ENCODE measurements at regions not wholly inside any gene's neighbourhood (a gene's known extent, or its start where the extent isn't known, plus 50 kb on each side); places are given as distances from the start of the nearest gene placed in this dataset.

DNA sequence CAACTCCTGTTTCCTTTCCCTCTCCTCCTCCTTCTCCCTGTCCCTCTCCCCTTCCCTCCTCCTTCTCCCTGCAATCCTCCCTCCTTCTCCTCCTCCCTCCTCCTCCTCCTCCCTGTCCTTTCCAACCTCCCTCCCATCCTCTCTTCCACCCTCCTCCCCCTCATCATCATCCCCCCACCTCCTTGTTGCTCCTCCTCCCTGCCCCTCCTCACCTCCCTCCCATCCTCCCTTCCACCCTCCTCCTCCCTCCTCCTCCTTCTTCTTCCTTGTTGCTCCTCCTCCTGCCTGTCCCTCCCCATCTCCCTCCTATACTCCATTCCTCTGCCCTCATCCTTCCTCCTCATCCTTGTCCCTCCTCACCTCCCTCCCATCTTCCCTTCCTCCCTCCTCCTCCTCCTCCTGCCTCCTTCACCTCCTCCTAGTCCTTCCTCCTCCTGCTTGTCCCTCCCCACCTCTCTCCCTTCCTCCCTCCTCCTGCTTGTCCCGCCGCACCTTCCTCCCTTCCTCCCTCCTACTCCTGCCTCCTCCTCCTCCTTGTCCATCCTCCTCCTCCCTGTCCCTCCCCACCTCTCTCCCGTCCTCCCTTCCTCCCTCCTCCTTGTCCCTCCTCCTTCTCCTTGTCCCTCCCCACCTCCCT lies 222.5 kb downstream of the IRF8 start:
- no peak for DNase-seq

DNA sequence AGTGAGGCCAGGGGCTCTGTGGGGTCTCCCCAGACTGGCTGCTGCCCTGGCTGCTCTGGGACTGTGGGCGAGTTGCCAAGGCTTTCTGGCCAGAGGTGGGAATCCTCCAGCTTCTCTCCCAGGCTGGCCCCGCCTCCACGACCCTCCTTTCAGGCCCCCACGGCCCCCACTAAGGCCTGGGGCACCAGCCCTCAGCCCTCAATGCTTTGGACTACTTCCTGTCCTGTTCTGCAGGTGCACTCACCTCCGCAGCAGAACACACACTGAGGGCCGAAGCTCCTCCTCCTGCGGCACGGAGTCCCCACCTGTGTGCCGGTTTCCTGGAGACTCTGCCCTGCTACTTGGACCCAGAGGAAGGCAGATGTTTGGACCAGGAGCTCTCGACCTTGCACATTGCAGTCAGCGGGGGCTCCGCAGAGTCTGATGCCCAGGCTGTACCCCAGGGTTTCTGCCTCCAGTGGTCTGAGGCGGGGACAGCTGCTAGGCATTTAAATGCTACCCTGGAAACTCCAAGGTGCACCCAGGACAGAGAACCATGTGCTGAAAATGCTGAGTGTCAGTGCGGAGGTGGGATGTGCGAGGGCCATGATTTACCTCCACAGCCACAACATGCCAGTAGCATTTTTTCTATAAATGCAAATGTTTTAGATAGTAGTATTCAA lies 223.8 kb downstream of the IRF8 start:
- DNase-seq = no peak

DNA sequence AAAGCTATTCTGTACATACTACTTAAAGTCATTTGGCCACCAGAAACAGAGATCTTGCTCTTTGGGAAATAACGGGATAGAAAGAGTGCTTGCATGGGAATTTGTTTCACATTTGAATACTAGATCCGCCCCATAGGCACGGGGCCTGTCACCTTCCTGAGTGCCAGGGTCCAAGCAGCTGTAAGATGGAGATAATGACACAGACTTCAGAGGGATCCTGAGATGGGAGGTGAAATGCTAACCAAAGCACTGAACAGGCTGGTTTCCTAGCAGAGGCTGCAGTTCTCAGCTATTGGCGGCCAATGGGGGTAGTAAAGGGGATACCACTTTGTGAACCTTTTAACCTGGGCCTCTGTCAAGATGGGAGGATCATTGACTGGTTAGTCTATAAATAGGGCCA lies 225.4 kb downstream of the IRF8 start:
- no peak for DNase-seq

DNA sequence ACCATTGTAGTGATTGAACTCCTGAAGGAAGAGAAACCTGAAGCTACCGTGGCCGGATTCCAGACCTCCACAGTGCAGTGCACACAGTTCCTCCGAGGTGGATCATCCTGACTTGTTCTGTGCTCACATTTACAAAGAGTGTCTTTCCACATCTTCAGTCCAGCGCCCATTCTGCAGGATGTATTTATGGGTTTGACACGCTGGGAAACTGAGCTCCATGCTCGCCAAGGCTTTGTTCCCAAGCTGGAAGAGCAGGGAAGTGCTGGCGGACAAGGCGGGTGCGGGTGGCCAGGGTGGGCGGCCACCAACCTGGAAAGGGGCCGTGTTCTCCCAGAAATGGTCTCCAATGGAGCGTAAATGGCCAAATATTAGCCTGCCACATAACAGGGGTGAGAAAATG lies 227.9 kb downstream of the IRF8 start:
- no peak for DNase-seq

DNA sequence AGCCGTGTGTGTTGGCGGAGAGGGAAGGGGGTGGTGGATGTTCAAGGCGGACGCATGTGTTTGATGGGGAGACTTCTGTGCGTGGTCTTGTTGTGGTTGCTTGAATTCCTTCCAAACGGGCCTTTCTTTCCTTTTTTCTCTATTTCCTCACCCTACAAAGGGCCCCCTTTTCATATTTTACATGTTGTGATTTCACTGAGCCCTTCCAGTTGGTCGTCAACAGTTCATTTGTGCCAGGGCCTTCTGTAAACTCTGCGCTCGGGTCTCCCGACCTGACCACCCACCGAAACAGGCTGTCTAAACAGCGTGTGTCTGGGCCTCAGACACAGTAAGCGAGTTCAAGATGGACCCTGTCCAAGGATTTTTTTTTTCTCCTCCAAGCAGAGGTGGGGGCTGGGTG lies 228.4 kb downstream of the IRF8 start:
- DNase-seq = no peak

DNA sequence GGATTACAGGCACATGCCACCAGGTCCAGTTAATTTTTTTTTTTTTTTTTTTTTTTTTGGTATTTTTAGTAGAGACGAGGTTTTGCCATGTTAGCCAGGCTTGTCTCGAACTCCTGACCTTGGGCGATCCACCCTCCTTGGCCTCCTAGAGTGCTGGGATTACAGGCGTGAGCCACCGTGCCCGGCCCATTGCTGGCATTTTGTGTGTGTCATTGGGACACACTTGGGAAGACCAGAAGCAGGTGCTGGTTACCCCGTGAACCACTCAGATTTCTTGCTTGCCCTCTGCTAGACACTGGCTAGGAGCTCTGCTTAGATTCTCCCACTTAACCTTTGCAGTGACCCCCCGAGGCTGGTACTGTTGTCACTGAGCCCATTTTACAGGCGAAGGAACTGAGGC lies 229.3 kb downstream of the IRF8 start:
- no peak for DNase-seq

DNA sequence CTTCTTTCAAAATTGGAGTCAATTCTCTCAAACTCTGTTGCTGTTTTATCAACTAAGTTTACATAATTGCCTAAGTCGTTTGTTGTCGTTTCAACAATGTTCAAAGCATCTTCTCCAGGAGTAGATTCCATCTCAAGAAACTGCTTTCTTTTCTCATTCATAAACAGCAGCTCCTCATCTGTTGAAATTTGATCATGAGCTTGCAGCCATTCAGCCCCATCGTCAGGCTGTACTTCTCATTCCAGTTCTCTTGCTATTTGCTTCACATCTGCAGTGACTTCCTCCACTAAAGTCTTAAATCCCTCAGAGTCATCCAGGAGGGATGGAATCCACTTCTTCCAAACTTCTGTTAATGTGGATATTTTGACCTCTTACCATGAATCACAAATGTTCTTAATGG lies 230.6 kb downstream of the IRF8 start:
- no peak for DNase-seq

DNA sequence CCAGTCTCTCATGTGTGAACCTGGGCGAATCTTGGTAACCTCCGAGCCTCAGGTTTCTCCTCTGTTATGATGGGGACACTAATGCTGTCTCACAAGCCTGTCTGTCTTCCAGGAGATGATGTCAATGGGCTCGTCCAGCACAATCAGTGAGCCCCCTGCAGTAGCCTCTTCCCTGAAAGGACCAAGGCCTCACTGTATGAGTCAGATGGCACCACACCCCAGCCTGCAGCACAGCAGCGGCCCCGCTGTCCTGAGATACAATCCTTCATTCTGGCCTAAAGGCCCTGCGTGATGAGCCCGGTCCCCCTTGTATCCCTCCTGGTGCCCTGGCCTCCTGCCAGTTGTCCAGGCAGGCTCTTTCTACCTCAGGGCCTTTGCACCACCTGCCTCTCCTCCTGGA lies 234.4 kb downstream of the IRF8 start:
- DNase-seq = no peak

DNA sequence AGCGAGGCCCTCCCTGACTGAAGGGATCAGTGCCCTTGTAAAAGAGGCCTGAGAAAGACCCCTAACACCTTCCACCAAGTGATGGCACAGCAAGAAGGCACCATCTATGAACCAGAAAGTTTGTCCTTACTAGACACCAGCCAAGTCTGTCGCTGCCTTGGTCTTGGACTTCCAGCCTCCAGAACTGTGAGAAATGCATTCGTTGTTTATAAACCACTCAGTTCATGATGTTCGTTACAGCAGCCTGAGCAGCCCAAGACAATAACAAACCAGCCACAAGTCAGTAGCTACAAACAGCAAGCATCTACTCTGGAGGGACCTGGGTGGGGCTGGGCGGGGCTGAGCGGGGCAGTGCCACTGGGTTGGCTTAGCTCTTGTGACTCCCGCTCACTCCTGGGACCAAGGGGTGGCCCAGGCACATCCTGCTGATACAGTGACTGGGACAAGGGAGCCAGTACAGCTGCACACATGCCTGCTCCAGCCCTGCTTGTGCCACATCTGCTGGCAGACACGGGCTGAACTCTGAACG lies 234.9 kb downstream of the IRF8 start:
- DNase-seq = no peak

DNA sequence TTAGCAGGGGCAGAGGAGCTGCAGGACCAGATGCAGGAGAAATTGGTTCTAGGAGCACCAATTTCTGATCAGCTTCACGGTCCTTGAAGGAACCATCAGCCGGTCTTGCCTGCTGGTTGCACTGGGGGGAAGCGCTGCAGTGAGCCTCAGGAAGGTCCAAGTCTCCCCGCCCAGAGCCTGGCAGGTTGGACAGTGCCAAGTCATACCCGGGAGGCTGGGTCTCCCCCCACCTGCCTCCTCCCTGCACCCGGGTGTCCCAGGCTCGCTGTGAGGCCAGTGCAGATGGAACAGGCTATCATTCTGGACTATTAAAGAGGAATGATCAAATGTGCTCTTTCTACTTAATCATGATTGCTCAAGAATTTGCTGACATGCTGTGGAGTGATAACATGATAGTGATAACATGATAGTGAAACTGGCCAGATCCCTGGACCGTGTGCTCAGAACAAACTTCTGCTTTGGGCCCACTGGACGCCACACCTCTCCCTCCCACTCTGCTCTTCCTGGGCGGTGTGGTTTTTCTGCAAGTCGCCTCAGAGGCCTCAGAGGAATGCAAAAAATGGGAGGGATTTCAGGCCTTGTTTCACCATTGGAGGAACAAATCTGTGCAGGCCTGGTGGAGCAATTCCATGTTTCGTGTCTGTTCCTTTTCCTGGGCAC lies 236.0 kb downstream of the IRF8 start:
- DNase-seq = no peak

DNA sequence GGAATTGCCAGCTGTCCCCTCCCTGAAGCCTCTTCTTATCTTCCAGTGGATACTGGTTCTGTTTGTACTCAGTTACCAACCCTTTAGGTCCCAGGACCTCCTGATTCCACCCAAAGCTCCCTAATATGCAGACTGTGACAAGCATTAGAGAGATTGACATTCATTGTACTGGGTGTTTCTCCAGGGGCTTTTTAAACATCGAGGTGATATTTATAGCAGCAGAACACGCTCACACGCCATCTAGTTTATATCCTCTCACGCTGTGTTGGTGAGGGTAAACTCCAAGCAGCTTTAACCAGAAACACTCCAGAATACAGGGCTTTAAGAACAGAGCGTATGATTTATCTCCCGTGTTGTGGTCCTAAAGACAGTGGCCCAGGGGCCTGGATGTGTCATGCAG lies 238.4 kb downstream of the IRF8 start:
- DNase-seq = no peak

DNA sequence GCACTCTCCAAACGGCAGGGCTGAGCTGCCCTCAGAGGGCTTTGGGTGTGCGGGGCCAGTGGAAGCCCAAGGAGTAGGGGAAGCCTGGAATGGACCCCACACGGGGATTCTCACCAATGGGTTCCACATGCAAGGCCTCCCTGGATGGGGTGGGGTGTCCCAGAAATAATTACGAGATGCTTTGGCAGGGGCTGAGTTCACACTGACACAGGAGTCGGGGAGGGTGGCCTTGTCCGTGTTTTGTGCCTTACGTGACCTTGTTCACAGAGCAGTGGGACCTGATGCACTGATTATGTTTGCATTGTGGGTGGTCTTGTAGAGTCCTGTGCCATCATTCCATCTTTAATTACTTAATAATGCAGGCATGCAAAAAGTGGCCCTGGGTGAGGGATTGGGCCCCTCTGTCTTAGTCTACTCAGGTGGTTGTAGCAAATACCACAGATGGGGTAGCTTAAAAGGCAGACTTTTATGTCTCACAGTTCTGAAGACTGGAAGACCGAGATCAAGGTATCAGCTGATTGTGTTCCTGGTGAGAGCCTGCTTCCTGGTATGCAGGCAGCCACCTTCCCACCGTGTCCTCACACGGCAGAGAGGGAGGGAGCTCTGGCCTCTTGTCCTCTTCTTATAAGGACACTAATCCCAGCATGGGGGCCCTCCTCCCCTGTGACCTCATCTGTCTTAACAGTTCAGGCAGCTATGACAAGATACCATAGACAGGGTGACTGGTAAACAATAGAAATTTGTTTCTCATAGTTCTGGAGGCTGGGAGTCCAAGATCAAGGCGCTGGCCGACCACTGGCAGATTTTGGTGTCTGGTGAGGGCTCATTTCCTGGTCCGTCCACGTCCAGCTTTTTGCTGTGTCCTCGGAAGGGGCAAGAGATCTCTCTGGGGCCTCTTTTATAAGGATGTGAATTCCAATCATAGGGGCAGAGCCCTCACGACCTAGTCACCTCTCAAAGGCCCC lies 239.4 kb downstream of the IRF8 start:
- DNase-seq = no peak

DNA sequence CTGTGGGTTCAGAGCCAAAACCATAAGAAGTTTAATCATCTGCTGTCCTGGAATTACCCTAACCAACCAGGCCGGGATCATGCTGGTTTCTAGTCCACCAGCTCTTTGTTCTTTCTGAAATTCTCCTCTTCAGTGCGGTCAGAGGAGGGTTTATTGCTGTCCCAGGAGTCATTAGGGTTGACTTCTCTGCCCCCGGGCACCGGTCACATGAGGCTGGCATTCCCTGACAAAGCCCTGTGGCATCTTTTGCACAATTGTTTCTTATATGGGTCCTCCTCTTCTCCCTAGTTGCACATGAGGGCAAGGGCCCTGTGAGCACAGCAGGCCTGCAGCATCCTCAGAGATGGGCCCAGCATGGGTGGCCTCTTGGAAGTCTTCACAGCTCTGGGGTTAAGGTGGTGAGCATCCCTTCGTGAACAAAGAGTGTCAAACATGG lies 243.9 kb downstream of the IRF8 start:
- DNase-seq = no peak

DNA sequence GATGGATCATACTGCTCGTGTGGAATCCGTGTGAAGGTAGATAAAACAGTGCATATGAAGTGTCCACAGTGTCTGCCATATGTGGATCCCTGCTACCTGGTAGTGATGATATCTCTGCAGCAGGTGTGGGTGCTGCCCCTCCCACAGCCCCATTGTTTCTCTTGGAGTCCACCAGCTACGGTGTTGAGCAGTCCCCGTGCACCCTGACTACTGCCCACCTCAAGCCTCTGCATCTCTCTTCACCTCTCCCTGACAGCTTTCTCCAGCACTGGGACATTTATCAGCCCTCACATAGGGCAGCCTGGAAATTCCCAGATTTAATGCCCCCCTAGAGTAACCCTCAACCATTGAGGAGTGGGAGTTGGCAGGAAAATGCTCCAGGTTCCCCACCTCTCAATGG lies 244.7 kb downstream of the IRF8 start:
- DNase-seq = no peak

DNA sequence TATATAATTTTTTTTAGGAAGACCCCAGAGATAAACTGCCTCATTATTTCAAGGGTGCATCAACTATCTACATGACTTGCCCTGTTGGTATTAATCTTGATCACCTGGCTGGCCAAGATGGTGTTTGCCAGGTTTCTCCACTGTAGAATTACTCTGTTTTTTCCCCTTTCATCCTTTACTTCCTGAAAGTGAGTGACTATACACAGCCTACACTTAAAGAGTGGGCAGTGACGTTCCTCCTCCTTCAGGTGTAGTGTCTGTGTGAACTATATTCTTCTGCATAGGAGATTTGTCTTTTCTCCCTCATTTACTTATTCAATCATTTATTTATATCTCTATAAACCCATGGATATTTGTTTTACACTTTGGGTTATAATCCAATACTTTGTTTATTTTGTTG lies 246.7 kb downstream of the IRF8 start:
- DNase-seq = no peak

DNA sequence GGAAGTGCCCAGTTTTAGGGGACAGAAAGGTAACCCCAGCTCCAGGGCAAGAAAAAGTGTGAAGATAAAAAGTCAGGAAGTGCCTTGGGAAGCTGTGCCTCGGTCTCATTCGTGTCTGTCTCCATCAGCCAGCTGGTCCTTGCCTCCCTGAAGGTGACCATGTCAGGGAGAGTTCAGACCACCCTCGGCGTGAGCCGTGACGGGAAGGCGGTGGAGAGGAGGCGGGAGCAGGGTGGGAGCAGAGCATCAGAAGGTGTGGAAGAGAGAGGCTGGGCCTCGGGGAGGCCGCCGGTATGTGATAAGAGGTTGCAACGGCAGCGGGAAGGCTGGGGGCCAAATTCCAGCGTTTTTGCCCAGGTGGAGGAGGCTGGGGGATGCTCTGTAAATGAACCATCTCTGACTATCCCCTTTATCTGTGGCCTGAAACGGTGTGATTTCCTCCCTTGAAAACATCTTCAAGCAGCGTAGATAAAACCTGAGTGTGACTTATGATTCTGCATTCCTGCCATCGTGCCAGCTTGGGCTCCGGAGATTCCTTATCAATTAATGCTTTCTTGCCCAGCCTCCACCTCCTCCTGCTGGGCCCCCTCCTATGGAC lies 251.8 kb downstream of the IRF8 start:
- DNase-seq = no peak

DNA sequence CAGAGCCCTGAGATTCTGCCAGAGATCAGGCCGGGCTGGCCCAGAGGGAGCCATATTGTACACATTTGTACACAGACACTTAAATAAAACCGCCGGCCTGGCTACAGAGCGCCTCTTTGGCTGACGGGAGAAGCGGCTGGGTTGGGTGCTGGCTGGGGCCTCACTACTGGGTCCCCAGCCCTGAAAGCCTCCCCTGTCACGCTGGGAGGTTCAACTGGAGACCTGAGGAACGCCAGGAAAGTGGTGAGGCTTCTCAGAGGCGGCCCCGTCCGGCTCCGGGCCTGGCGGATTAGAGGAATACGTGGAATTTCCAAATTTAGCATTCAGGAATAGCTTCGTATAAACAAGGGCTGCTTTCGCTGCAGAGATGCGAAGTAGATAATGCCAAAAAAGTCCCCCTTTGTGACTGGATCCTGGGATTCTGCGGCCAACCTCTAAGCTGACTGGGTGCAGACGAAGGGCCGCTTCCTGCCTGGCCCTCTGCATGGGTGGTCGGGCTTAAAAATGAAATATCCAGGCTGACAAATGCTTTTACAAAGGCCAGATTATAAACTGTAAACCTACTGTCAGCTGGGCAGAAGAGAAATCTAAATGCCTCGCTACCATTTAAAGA lies 252.4 kb downstream of the IRF8 start:
- DNase-seq = no peak

DNA sequence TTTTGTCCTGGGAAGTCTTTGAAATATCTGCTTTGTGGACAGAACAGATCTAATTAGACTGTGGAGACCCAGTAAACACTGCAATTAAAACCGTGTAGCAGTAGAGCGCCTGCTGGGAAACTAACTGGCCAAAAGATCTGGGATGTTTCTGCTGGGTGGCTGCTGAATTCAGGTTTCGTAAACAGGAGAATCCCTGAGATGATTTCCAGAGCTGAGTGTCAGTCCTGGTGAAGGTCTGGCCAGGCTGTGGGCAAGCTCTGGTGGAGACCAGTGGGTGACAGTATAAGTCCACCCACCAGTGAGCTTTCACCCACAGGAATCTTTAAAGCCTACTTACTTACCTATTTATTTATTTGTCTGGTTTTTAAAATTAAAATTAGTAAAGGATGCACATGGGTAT lies 257.2 kb downstream of the IRF8 start:
- DNase-seq = no peak

DNA sequence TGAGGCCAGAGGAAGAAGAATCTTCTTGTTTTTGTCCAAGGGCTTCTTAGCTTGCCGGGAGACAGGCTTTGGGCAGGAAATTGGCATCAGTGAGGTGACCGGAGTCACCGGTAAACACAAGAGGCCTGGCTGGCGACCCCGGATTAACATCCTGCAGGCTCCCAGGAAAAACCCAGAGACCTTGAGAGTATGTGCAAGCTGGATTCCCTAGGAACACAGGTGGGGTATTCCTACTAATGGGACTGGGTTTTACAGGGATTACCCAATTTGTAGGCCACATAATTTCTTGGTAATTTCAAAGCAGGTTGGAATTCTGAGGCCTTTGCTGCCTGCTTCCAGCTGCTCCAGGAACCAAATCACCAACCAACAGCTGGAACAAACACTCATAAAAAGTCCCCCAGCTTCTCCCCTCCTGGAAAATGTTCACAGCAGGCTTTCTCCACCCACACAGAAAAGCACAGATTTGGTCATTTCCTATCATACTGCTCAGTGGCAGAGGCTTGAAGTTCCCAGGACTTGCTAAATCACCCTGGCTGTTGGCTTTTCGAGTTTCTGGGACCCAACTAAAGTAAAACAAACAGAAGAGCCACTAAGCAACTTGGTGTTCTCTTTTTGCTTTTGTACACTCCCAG lies 258.8 kb downstream of the IRF8 start:
- DNase-seq = no peak

DNA sequence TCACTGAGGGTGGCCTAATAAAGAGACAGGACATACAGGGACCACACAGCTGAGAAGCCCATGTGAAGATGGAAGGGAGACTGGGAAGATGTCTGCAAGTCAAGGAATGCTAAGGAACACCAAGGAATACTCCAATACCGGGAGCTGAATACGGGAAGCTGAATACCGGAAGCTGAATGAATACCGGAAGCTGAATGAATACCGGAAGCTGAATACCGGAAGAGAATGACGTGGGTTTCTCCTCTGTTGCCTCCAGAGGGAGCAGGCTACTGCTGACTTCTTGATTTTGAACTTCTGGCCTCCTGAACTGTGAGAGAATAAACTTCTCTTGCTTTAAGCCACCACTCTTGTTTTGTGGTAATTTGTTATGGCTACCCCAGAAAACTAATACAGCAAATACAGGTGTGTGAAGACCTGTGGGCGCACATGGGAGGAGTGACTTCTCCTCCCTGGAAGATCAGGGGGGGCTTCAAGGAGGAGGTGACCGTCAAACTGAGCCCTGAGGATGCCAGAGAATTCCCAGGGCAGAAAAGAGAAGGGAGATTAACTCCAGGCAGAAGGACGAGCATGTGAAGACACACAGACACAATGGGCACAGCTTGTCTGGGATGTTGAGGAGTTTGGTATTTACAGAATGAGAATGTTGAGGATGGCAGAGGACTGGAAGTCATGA lies 259.9 kb downstream of the IRF8 start:
- no peak for DNase-seq

DNA sequence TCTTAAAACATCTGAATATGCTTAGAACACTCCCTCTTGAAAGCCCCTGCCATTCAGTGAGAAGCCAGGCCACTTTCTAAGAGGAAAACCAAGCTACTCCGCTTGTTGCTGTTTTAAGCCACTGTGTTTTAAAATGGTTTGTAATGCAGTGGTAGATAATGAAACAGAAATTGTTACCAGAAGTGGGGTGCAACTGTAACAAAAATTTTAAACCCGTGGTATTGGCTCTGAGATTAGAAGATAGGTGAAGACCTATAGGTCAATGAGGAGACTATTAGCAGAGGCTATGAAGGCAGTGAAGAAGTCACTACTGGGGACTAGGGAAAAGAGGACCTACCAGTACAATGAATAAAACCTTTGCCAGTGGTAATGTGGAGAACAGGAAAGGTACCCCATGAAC lies 266.5 kb downstream of the IRF8 start:
- DNase-seq = no peak
